ENCODE measurements at regions not wholly inside any gene's neighbourhood (a gene's known extent, or its start where the extent isn't known, plus 50 kb on each side); places are given as distances from the start of the nearest gene placed in this dataset.

GRCh38 chr2:19579461-19579860 lies 221.0 kb upstream of the OSR1 start:
- no peak for DNase-seq

GRCh38 chr2:19577723-19578122 lies 219.3 kb upstream of the OSR1 start:
- DNase-seq, result no peak

GRCh38 chr2:19576411-19576810 lies 218.0 kb upstream of the OSR1 start:
- DNase-seq, result no peak

DNA sequence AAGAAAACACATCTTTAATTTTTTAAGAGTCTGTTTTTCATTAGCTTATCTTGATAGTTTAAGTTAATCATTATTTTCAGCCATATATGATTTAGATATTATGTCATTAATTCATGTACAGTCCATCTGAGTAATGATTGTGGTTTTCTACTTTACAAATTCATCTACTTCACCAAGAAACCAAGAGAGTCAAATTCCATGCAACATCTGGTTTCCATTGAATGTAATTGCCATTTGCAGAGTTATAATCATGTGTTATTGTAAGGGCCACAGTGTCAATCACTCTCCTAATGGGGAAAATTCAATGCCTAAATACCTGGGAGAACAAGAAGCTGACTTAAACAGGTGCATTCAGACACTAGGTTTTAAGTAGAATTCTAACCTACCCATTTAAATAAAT lies 217.2 kb upstream of the OSR1 start:
- DNase-seq, result no peak

- no peak for DNase-seq
These were observed 216.4 kb upstream of the OSR1 start for GRCh38 chr2:19574778-19575260.

GRCh38 chr2:19573784-19574183 lies 215.4 kb upstream of the OSR1 start:
- no peak for DNase-seq

- no peak for DNase-seq
These were observed 213.3 kb upstream of the OSR1 start for GRCh38 chr2:19571773-19572172.

DNA sequence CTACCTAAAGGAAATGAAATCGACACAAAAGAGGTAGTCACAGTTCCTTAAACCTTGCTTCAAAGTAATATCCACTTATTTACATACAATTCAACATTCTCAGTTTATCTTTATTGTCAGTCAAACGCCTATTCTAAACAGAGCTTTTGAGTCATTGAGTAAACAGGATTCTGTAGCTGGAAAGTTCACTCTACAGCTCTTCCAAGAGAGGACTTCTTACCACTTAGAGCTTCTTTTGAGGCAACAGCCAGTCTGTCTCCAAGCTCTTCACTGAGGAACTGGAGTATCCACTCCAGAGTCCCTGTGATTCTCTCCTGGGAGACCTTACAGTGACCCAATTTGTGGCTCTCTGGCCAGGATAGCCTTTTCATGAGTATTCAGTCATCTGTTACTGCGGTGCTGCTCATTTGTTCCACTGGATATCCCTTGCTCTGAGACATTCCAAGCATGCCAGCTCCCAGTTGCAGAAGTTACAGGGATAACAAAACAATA lies 210.9 kb upstream of the OSR1 start:
- DNase-seq, result no peak

DNA sequence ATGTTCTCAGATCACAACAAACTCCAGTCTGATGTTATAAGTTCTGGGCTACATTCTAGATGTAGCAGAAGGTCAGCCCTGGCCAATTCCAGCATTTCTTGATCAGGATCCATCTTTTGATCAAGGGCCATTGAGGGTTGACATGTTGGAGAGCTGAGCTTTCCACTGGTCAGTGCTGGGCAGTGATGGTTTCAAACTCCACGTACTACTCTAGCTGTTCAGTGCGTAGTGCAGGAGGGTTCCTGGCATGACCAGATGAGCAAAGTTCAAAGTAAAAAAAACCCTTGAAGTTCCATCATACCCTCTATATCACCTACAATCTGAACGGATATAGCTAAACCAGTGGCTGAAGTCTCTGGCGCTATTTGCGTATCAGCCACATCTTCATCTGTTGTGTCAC lies 210.4 kb upstream of the OSR1 start:
- DNase-seq, result no peak

GRCh38 chr2:19560785-19561184 lies 202.4 kb upstream of the OSR1 start:
- no peak for DNase-seq

DNA sequence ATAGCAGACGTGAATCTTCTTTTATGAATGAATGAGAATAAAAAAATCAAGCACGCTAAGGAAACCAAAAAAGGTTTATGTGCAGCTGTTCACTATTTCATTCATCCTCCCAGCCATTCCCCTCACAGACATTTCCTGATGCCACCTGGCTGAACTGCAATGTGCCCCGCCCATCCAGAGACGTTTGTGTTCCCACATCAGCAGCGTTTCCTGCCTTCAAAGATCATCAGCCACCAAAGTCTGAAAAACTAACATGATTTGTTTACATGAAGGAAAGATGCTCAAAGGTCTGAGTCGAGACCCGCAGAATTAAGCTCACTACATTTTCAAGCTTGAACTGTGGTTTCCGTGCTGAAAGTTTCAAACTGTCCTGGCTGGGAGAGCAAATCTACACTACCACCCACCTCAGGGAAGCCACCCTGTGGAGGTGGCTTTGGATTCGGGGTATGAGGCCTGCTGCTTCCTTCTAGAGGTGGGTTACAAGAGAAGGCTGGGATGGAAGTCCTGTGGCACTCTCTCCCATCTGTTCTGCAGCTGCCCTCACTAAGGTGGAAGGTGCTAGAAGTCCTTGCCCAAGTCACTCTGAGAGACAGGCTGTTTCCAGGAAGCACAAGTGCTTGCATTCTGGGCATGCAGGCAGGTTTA lies 201.3 kb upstream of the OSR1 start:
- no peak for DNase-seq

- DNase-seq, result no peak
These were observed 198.2 kb upstream of the OSR1 start for GRCh38 chr2:19556648-19557047.

DNA sequence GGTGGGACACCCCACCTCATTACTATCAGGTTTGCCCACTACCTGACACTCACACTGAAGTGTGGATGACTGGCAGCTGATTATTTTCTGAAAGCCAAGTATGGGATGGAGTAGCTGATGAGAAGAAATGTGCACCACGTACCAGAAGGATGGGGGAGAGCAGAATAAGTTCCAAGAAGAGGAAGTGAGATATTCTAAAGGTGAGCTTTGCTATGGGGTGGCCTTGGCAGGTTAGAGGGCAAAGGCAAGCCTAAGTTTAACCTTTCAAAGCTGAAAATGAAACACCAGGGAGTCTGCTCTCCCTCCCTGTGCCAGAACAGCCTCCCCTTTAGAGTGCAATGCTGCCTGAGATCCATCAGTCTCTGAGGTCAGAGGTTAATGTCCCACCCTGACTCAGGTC lies 196.1 kb upstream of the OSR1 start:
- DNase-seq, result no peak

DNA sequence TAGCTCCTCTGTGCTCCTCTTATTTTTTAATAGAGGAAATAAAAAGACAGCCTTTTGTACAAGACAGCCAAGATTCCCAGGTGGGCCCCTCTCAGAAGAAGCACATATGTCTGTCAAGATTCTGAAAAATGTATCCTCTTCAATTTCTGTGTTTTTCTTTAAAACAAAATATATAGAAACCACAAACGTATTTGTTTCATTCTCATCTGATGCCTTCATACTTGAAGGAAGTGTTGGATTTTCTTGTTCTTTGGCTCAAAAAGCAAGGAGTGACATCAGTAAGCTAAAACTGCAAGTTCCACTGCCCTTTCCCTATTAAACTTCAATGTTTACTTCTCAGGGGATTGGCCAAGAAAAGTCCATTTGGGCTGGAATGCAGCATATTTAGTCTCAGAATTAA lies 193.8 kb upstream of the OSR1 start:
- DNase-seq, result no peak

DNA sequence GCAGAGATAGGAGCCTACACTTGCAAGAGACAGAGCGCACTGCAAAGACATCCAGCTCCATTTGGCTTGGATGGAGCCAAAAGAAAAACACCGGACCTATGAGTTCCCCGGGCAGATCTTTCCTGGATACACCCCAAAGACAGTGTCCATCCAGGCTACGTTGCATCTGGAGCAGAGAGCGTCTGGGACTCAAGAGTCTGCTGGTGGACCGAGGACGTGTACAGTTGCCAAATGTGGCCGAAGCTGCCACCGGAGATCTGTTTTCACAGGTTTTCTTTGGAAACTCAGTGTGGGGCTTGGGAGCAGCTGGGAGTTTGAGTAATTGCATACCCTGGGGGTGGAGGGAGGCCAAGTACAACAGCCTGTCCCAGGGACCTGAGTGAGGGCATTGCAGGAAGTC lies 192.3 kb upstream of the OSR1 start:
- DNase-seq, result no peak

- no peak for DNase-seq
These were observed 191.4 kb upstream of the OSR1 start for GRCh38 chr2:19549821-19550220.

DNA sequence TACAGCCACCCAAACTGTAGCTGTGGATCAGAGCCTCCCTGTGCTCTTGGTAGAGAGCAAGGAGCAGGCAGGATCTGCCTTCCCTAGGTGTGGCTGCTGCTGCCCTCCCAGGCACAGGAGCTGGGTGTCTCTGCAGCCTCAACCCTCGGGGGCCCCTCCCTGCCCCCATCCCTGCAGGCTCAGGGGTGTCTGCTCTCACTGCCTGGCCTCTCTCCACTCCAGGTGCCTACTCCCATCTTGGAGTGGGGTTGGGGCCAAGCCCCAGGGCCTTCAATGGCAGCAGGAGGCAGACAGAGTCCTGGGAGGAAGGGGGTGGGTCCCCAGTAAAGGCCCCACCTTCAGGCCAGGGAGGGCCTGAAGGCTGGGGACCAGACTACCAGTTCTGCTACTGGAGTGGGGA lies 189.7 kb upstream of the OSR1 start:
- no peak for DNase-seq

DNA sequence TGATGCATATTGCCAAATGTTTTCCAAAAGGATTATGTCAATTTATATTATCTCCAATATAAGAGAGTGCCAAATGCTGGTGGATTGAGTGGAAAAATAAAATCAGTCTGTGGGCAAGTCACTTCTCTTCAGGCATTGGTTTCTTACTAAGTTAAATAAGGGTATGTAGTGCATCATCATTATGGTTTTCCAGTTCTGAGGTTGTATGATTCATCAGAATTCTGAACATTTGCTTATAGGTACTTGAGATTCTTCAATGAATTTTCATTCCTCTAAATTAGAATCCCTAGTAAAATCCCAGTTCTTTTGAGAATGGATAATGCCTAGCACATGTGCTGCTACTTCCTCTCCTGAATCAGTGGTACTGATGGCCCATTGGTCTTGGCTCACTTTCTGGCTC lies 188.9 kb upstream of the OSR1 start:
- no peak for DNase-seq

DNA sequence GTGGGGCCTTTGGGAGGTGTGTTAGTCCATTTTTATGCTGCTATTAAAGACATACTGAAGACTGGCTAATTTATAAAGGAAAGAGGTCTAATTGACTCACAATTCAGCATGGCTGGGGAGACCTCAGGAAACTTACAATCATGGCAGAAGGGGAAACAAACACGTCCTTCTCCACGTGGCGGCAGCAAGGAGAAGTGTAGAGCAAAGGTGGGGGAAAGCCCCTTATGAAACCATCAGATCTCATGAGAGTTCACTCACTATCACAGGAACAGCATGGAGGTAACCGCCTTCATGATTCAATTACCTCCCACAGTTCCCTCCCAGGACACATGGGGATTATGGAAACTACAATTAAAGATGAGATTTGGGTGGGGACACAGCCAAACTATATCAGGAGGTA lies 187.1 kb upstream of the OSR1 start:
- DNase-seq, result no peak

DNA sequence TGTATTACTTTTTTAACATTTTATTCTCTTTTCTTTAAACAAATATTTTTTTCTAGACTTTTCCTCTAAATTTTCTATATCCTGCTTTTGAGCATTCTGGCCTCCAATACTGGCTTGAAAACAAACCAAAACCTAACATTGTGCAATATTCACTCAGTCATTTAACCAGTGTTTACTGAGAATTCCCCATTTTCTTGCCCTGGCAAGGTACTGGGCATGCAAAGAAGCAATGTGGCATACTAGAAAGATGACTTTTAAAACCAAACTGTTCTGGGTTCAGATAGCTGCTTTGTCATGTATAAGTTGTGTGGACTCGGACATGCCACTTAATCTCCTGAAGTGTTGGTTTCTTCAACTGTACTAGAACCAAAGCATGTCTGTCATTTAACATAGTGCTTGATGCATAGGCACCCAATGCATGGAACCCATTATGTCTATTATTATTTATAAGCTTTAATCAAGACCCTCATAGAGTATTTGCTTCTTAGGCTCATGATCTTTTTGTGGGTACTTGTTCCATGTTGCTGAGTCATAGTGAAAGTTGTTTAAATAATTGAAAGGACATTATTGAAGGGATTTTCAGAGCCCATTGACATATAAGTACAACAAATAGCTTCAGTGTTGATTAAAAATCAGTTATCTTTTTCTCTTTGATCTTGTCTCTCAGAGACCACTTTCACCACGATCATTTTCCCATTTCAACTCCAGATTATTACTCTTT lies 185.4 kb upstream of the OSR1 start:
- DNase-seq, result no peak

GRCh38 chr2:19542796-19543662 lies 184.6 kb upstream of the OSR1 start:
- DNase-seq, result no peak

DNA sequence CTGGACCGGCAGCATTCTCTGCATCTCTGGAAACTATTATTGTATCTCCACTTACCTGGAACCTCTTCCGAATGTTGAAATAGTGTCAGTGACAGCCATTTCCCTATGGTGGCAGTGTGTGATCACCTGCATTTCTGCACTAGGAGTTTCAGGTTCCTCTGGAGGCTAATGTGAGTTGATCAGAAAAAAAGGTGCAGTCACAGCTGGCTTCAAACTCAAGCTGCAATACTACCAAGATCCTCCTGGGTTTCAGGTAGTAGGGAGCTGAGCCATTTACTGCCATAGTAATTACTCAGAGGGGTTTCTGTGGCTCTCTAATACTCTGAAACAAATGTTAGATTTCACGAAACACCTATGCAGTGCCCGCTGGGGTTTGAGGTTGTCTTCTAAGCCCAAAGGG lies 183.5 kb upstream of the OSR1 start:
- DNase-seq, result no peak

- DNase-seq, result no peak
These were observed 182.5 kb upstream of the OSR1 start for GRCh38 chr2:19540739-19541525.
